ENCODE measurements at regions not wholly inside any gene's neighbourhood (a gene's known extent, or its start where the extent isn't known, plus 50 kb on each side); places are given as distances from the start of the nearest gene placed in this dataset.

DNA sequence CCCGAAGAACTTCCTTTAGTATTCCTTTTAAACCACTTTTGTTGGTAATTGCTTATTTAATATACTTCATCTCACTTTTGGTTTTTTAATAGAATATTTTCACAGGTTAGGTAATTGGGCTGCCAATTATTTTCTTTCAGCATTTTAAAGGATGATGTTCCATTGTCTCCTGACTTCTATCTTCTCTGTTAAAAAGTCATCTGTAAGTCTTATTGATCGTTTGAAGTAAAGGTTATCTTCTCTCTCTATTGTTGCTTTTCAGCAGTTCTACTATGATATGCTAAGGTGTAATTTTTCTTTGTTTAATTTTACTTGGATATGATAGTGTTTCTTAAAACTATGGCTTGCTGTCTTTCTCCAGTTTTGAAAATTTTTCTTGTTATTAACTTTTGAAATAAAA, 307.5 kb downstream of the MAP2K4 start:
- no peak for TF ChIP-seq POLR2A (IDR thresholded peaks at IDR 0.05)
- TF ChIP-seq, protein P1, sequence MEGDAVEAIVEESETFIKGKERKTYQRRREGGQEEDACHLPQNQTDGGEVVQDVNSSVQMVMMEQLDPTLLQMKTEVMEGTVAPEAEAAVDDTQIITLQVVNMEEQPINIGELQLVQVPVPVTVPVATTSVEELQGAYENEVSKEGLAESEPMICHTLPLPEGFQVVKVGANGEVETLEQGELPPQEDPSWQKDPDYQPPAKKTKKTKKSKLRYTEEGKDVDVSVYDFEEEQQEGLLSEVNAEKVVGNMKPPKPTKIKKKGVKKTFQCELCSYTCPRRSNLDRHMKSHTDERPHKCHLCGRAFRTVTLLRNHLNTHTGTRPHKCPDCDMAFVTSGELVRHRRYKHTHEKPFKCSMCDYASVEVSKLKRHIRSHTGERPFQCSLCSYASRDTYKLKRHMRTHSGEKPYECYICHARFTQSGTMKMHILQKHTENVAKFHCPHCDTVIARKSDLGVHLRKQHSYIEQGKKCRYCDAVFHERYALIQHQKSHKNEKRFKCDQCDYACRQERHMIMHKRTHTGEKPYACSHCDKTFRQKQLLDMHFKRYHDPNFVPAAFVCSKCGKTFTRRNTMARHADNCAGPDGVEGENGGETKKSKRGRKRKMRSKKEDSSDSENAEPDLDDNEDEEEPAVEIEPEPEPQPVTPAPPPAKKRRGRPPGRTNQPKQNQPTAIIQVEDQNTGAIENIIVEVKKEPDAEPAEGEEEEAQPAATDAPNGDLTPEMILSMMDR (IDR thresholded peaks at IDR 0.05): no peak
- TF ChIP-seq POLR2AphosphoS5 (IDR thresholded peaks at IDR 0.05; ENCODE audit: insufficient read depth in 1 of 2, low read depth in 1 of 2): no peak
